ENCODE measurements at regions not wholly inside any gene's neighbourhood (a gene's known extent, or its start where the extent isn't known, plus 50 kb on each side); places are given as distances from the start of the nearest gene placed in this dataset.

GRCh38 chr2:11940121-11940743 is 193.8 kb downstream of the LPIN1 start:
- no peak for TF ChIP-seq GATA3 (IDR thresholded peaks at IDR 0.05; ENCODE audit: low read depth, low read length)
- no peak for TF ChIP-seq GATA2 (IDR thresholded peaks at IDR 0.05; ENCODE audit: low read depth, low read length)

GRCh38 chr2:11940799-11941198 is 194.4 kb downstream of the LPIN1 start:
- no peak for TF ChIP-seq GATA3 (IDR thresholded peaks at IDR 0.05; ENCODE audit: low read depth, low read length)
- no peak for TF ChIP-seq GATA2 (IDR thresholded peaks at IDR 0.05; ENCODE audit: low read depth, low read length)

GRCh38 chr2:11941201-11942177 is 195.1 kb downstream of the LPIN1 start:
- no peak for TF ChIP-seq GATA2 (IDR thresholded peaks at IDR 0.05; ENCODE audit: low read depth, low read length)
- no peak for TF ChIP-seq GATA3 (IDR thresholded peaks at IDR 0.05; ENCODE audit: low read depth, low read length)

- TF ChIP-seq GATA2 (IDR thresholded peaks at IDR 0.05; ENCODE audit: low read depth, low read length) (no peak), GATA3 (IDR thresholded peaks at IDR 0.05; ENCODE audit: low read depth, low read length) (no peak)
Measured at GRCh38 chr2:11942178-11942569, 195.7 kb downstream of the LPIN1 start.

GRCh38 chr2:11944311-11944710 is 197.9 kb downstream of the LPIN1 start:
- TF ChIP-seq GATA2 (IDR thresholded peaks at IDR 0.05; ENCODE audit: low read depth, low read length) (no peak), GATA3 (IDR thresholded peaks at IDR 0.05; ENCODE audit: low read depth, low read length) (no peak)

GRCh38 chr2:11945139-11946126 is 199.0 kb downstream of the LPIN1 start:
- TF ChIP-seq GATA3 (IDR thresholded peaks at IDR 0.05; ENCODE audit: low read depth, low read length) (no peak), GATA2 (IDR thresholded peaks at IDR 0.05; ENCODE audit: low read depth, low read length) (no peak)

- no peak for TF ChIP-seq GATA3 (IDR thresholded peaks at IDR 0.05; ENCODE audit: low read depth, low read length)
- no peak for TF ChIP-seq GATA2 (IDR thresholded peaks at IDR 0.05; ENCODE audit: low read depth, low read length)
Measured at GRCh38 chr2:11947956-11948355, 201.5 kb downstream of the LPIN1 start.

- no peak for TF ChIP-seq GATA3 (IDR thresholded peaks at IDR 0.05; ENCODE audit: low read depth, low read length)
- TF ChIP-seq GATA2 (IDR thresholded peaks at IDR 0.05; ENCODE audit: low read depth, low read length) = no peak
Measured at GRCh38 chr2:11949732-11950523, 203.5 kb downstream of the LPIN1 start.

GRCh38 chr2:11950896-11951295 is 204.5 kb downstream of the LPIN1 start:
- TF ChIP-seq GATA2 (IDR thresholded peaks at IDR 0.05; ENCODE audit: low read depth, low read length) (no peak), GATA3 (IDR thresholded peaks at IDR 0.05; ENCODE audit: low read depth, low read length) (no peak)

GRCh38 chr2:11953258-11953657 is 206.8 kb downstream of the LPIN1 start:
- TF ChIP-seq GATA2 (IDR thresholded peaks at IDR 0.05; ENCODE audit: low read depth, low read length) = no peak
- TF ChIP-seq GATA3 (IDR thresholded peaks at IDR 0.05; ENCODE audit: low read depth, low read length) = no peak

GRCh38 chr2:11955314-11955713 is 208.9 kb downstream of the LPIN1 start:
- TF ChIP-seq GATA3 (IDR thresholded peaks at IDR 0.05; ENCODE audit: low read depth, low read length) (no peak), GATA2 (IDR thresholded peaks at IDR 0.05; ENCODE audit: low read depth, low read length) (no peak)

- TF ChIP-seq GATA2 (IDR thresholded peaks at IDR 0.05; ENCODE audit: low read depth, low read length) (peak; percentile 87), GATA3 (IDR thresholded peaks at IDR 0.05; ENCODE audit: low read depth, low read length) (no peak)
Measured at GRCh38 chr2:11955884-11956291, 209.5 kb downstream of the LPIN1 start.

GRCh38 chr2:11962707-11963328 is 216.4 kb downstream of the LPIN1 start:
- TF ChIP-seq GATA3 (IDR thresholded peaks at IDR 0.05; ENCODE audit: low read depth, low read length) = no peak

Data from SH-SY5Y (cell line).